Neural cell (in vitro differentiated cells): ENCODE measurements at regions not wholly inside any gene's neighbourhood (a gene's known extent, or its start where the extent isn't known, plus 50 kb on each side); places are given as distances from the start of the nearest gene placed in this dataset.

Source experiments
- H2AFZ ChIP-seq: fragments of 200-600, 300-800 bp; sonication (generic), shearing (Covaris generic); 2 replicates; pipeline ENCODE4 v1.6.0; 2014; ENCODE audit warnings: low read depth, mild to moderate bottlenecking, antibody characterized with exemption, low read length, moderate library complexity
- H3F3A ChIP-seq: fragments of 200-600 bp; shearing (Covaris generic); 2 replicates; pipeline ENCODE4 v1.6.1; 2016; ENCODE audit warnings: mild to moderate bottlenecking, moderate library complexity, mixed read lengths, antibody characterized with exemption, low read length; ENCODE audit not compliant: insufficient read depth, poor library complexity, severe bottlenecking
- H3K27ac ChIP-seq: fragments of 200-600, 300-800 bp; sonication (generic), shearing (Covaris generic); 2 replicates; pipeline ENCODE4 v1.5.1; 2014; ENCODE audit warnings: mild to moderate bottlenecking, low read length, moderate library complexity
- H3K27me3 ChIP-seq: fragments of 300-800, 200-600 bp; sonication (generic), shearing (Covaris generic); 2 replicates; pipeline ENCODE4 v1.6.0; 2014; ENCODE audit warnings: mild to moderate bottlenecking, low read depth, low read length, moderate library complexity; ENCODE audit not compliant: insufficient read depth
- H3K36me3 ChIP-seq: fragments of 300-800, 200-600 bp; sonication (generic), shearing (Covaris generic); 2 replicates; pipeline ENCODE4 v1.5.1; 2014; ENCODE audit warnings: mild to moderate bottlenecking, antibody characterized with exemption, low read length, moderate library complexity; ENCODE audit not compliant: insufficient read depth
- H3K4me2 ChIP-seq: fragments of 300-800, 200-600 bp; sonication (generic), shearing (Covaris generic); 2 replicates; pipeline ENCODE4 v1.6.0; 2014; ENCODE audit warnings: mild to moderate bottlenecking, low read length
- H3K4me3 ChIP-seq: fragments of 300-800, 200-600 bp; sonication (generic), shearing (Covaris generic); 2 replicates; pipeline ENCODE4 v1.5.1; 2014; ENCODE audit warnings: mild to moderate bottlenecking, low read length, moderate library complexity
- H3K79me2 ChIP-seq: fragments of 200-600 bp; shearing (Covaris generic); replicated peaks from 2 replicates; pipeline ENCODE4 v1.6.0; 2014; ENCODE audit warnings: mild to moderate bottlenecking, low read length, moderate library complexity; ENCODE audit not compliant: insufficient read depth
- H3K9ac ChIP-seq: fragments of 300-800, 200-600 bp; sonication (generic), shearing (Covaris generic); 2 replicates; pipeline ENCODE4 v1.6.1; 2016; ENCODE audit warnings: mild to moderate bottlenecking, low read length, mixed read lengths
- H3K9me2 ChIP-seq: fragments of 200-600 bp; shearing (Covaris generic); 2 replicates; pipeline ENCODE4 v1.6.1; 2016; ENCODE audit warnings: mild to moderate bottlenecking, low read length, mixed read lengths; ENCODE audit not compliant: insufficient read depth
- H3K9me3 ChIP-seq: fragments of 200-600, 300-800 bp; sonication (generic), shearing (Covaris generic); 2 replicates; pipeline ENCODE4 v1.6.1; 2016; ENCODE audit warnings: mild to moderate bottlenecking, mixed run types, low read length, moderate library complexity, mixed read lengths
- H4K20me1 ChIP-seq: fragments of 200-600 bp; shearing (Covaris generic); 2 replicates; pipeline ENCODE4 v1.6.1; 2016; ENCODE audit warnings: mild to moderate bottlenecking, mixed run types; ENCODE audit not compliant: insufficient read depth
- EP300 ChIP-seq: fragments of 450-650 bp; conservative IDR thresholded peaks from 2 replicates; pipeline ENCODE4 v1.6.1; 2014; ENCODE audit warnings: antibody characterized with exemption, mild to moderate bottlenecking, moderate library complexity; ENCODE audit not compliant: poor library complexity, severe bottlenecking
- EZH2 ChIP-seq: fragments of 200-600, 300-800 bp; shearing (Covaris generic), sonication (generic); IDR thresholded peaks from 2 replicates; pipeline ENCODE4 v1.6.1; 2014; ENCODE audit warnings: antibody characterized with exemption, low read length, borderline replicate concordance, mild to moderate bottlenecking; ENCODE audit not compliant: insufficient read depth, poor library complexity, severe bottlenecking
- MXI1 ChIP-seq: fragments of 450-650 bp; conservative IDR thresholded peaks from 2 replicates; pipeline ENCODE4 v1.6.1; 2014; ENCODE audit warnings: antibody characterized with exemption, mild to moderate bottlenecking; ENCODE audit not compliant: poor library complexity, severe bottlenecking
- POLR2AphosphoS5 ChIP-seq: IDR thresholded peaks from 2 replicates; pipeline ENCODE4 v1.6.1; 2012
- RAD21 ChIP-seq: fragments of 450-650 bp; conservative IDR thresholded peaks from 2 replicates; pipeline ENCODE4 v1.6.1; 2014; ENCODE audit warnings: antibody characterized with exemption, mild to moderate bottlenecking, moderate library complexity
- SMC3 ChIP-seq: fragments of 450-650 bp; conservative IDR thresholded peaks from 2 replicates; pipeline ENCODE4 v1.6.1; 2014; ENCODE audit warnings: antibody characterized with exemption, mild to moderate bottlenecking, moderate library complexity; ENCODE audit not compliant: poor library complexity
- TAF1 ChIP-seq: IDR thresholded peaks from 2 replicates; pipeline ENCODE4 v1.6.1; 2012; ENCODE audit warnings: low read depth
- TF ChIP-seq, protein P1 (sequence below): fragments of 450-650 bp; IDR thresholded peaks from 2 replicates; pipeline ENCODE4 v1.5.1; 2014; ENCODE audit warnings: antibody characterized with exemption, mild to moderate bottlenecking, moderate library complexity; ENCODE audit not compliant: poor library complexity, severe bottlenecking
- TF ChIP-seq, protein P2 (sequence below): IDR thresholded peaks from 2 replicates; pipeline ENCODE4 v1.6.1; 2012; ENCODE audit warnings: borderline replicate concordance

DNA sequence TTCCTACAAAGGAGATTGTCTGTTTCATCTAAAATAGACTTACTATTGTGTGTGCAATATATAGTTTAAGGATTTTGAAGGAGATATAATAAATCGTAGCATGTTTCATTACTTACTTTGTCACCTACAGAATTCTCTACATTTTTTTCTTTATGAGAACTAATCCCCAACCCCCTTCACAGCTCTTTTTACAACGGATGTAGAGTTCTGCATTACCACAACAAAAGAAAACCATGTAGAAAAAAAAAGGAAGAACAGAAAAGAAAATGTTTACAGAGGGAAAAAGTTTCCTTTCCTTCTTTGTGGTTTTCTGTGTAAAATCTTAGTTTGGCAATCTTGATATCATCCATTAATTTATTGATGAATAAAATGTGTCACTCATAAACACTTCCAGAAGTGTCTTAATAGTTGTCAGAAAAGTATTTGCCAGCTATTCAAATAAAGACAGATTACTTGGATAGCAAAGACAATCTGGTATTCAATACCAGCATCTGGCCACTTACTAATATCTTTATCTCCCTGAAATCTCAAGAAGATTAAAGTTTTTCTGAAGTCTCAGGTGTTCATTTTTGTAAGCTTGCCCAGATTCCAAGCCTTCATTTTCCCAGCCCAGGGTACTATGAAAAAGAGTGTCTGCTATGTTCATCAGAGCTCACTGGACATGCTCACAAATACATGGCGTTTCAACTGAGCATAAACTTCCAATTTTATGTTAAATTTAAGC lies 806.8 kb downstream of the PCDH19 start:
- Histone ChIP-seq H3K4me2 (no peak overlapping the region), H3K9ac (no peak overlapping the region), H3K27ac (no peak overlapping the region), H4K20me1 (no peaks in the 10 kb centered on the region), H3K4me3 (no peak overlapping the region), H3K27me3 (no peaks in the 10 kb centered on the region), H3K79me2 (no peaks in the 10 kb centered on the region), H3F3A (no peaks in the 10 kb centered on the region), H3K9me3 (no peaks in the 10 kb centered on the region), H3K36me3 (no peaks in the 10 kb centered on the region), H3K9me2 (no peaks in the 10 kb centered on the region), H2AFZ (no peak overlapping the region)
- TF ChIP-seq TAF1 (no peak), SMC3 (no peak), EP300 (no peak), MXI1 (no peak), RAD21 (no peak), EZH2 (no peak), POLR2AphosphoS5 (no peak)
- TF ChIP-seq, protein P1, sequence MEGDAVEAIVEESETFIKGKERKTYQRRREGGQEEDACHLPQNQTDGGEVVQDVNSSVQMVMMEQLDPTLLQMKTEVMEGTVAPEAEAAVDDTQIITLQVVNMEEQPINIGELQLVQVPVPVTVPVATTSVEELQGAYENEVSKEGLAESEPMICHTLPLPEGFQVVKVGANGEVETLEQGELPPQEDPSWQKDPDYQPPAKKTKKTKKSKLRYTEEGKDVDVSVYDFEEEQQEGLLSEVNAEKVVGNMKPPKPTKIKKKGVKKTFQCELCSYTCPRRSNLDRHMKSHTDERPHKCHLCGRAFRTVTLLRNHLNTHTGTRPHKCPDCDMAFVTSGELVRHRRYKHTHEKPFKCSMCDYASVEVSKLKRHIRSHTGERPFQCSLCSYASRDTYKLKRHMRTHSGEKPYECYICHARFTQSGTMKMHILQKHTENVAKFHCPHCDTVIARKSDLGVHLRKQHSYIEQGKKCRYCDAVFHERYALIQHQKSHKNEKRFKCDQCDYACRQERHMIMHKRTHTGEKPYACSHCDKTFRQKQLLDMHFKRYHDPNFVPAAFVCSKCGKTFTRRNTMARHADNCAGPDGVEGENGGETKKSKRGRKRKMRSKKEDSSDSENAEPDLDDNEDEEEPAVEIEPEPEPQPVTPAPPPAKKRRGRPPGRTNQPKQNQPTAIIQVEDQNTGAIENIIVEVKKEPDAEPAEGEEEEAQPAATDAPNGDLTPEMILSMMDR, result no peak
- TF ChIP-seq, protein P2, sequence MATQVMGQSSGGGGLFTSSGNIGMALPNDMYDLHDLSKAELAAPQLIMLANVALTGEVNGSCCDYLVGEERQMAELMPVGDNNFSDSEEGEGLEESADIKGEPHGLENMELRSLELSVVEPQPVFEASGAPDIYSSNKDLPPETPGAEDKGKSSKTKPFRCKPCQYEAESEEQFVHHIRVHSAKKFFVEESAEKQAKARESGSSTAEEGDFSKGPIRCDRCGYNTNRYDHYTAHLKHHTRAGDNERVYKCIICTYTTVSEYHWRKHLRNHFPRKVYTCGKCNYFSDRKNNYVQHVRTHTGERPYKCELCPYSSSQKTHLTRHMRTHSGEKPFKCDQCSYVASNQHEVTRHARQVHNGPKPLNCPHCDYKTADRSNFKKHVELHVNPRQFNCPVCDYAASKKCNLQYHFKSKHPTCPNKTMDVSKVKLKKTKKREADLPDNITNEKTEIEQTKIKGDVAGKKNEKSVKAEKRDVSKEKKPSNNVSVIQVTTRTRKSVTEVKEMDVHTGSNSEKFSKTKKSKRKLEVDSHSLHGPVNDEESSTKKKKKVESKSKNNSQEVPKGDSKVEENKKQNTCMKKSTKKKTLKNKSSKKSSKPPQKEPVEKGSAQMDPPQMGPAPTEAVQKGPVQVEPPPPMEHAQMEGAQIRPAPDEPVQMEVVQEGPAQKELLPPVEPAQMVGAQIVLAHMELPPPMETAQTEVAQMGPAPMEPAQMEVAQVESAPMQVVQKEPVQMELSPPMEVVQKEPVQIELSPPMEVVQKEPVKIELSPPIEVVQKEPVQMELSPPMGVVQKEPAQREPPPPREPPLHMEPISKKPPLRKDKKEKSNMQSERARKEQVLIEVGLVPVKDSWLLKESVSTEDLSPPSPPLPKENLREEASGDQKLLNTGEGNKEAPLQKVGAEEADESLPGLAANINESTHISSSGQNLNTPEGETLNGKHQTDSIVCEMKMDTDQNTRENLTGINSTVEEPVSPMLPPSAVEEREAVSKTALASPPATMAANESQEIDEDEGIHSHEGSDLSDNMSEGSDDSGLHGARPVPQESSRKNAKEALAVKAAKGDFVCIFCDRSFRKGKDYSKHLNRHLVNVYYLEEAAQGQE, result no peak

DNA sequence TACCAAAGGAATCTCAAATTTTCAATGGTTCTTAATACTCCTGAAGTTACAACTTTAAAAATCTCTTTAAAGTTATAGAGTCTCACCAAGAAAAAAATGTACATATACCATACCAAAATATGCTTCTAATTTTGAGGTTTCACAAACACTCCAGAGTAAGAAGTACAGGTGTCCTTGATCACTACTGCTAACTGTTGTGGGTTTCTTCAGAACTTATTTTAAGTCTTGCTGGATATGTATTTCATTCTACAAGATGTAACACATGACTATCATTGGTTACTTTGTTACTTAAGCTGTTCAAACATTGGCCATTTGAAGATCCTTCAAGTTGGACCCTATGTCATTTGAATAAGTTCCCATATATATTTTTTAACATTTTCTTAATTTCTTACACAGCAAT lies 808.0 kb downstream of the PCDH19 start:
- no peaks in the 10 kb centered on the region for H3F3A ChIP-seq
- no peaks in the 10 kb centered on the region for H4K20me1 ChIP-seq
- no peak overlapping the region for H3K4me2 ChIP-seq
- H3K9me2 ChIP-seq, result no peaks in the 10 kb centered on the region
- no peak overlapping the region for H2AFZ ChIP-seq
- no peak overlapping the region for H3K9ac ChIP-seq
- H3K79me2 ChIP-seq, result no peaks in the 10 kb centered on the region
- no peaks in the 10 kb centered on the region for H3K36me3 ChIP-seq
- TF ChIP-seq TAF1 (no peak), RAD21 (no peak), POLR2AphosphoS5 (no peak), MXI1 (no peak), EZH2 (no peak), SMC3 (no peak), EP300 (no peak)
- TF ChIP-seq, protein P2, result no peak
- TF ChIP-seq, protein P1, result no peak
- no peaks in the 10 kb centered on the region for H3K9me3 ChIP-seq
- H3K4me3 ChIP-seq, result no peak overlapping the region
- H3K27me3 ChIP-seq, result no peaks in the 10 kb centered on the region
- H3K27ac ChIP-seq, result no peak overlapping the region
